Prostate gland (tissue), 2 donors: ENCODE measurements at regions not wholly inside any gene's neighbourhood (a gene's known extent, or its start where the extent isn't known, plus 50 kb on each side); places are given as distances from the start of the nearest gene placed in this dataset.

Source experiments
- DNase-seq: peaks from one replicate; pipeline ENCODE4 v3.0.0-alpha.2; 2019; ENCODE audit warnings: low spot score
- H3K27ac ChIP-seq, 2 donors: fragments of 200-600 bp; sonication (generic); 2 replicates each; pipeline ENCODE4 v1.5.1; 2017 to 2019
- H3K27me3 ChIP-seq: fragments of 200-600 bp; sonication (generic); replicated peaks from 2 replicates; pipeline ENCODE4 v1.5.1; 2019; ENCODE audit not compliant: insufficient read depth
- H3K36me3 ChIP-seq, 2 donors: fragments of 200-600 bp; sonication (generic); 1 replicate in 1 of 2; 2 replicates in 1 of 2; pipeline versions ENCODE4 v1.5.1 to v1.8.1; 2017 to 2019
- H3K4me1 ChIP-seq: fragments of 200-600 bp; sonication (generic); replicated peaks from 2 replicates; pipeline ENCODE4 v1.5.1; 2019
- H3K4me3 ChIP-seq, 2 donors: fragments of 200-600 bp; sonication (generic); 2 replicates each; pipeline ENCODE4 v1.5.1; 2017 to 2019
- H3K9me3 ChIP-seq: fragments of 200-600 bp; sonication (generic); 2 replicates; pipeline ENCODE4 v1.5.1; 2017
- CTCF ChIP-seq, 4 experiments: fragments of 200-600 bp in 2 of 4; fragments of 450-650 bp in 2 of 4; sonication (generic) in 2 of 4; IDR thresholded peaks; 1 replicate in 3 of 4; 2 replicates in 1 of 4; pipeline ENCODE4 v1.5.1; 2016 to 2019; ENCODE audit warnings: antibody characterized with exemption in 4 of 4, mild to moderate bottlenecking in 2 of 4, moderate library complexity in 2 of 4
- POLR2A ChIP-seq: fragments of 450-650 bp; IDR thresholded peaks from one replicate; pipeline ENCODE4 v1.6.1; 2016; ENCODE audit warnings: antibody characterized with exemption, mild to moderate bottlenecking
- POLR2AphosphoS5 ChIP-seq: sonication (generic); formaldehyde crosslinking; IDR thresholded peaks from one replicate; pipeline ENCODE4 v1.6.1; 2017; ENCODE audit warnings: antibody characterized with exemption
- WGBS: methylation state at CpG from one replicate; pipeline ENCODE4 v1.1.5; 2018; 5-methylcytosine and 5-hydroxymethylcytosine counted together
- intact Hi-C: fragments of 100-400 bp; cut with DNase I; formaldehyde crosslinking; loops from one replicate; pipeline ENCODE4 v1.14.2; 2022

GRCh38 chrX:38940547-38940946, 139.3 kb downstream of the MID1IP1 start:
- no peak for TF ChIP-seq POLR2A
- no peaks in the 10 kb centered on the region for H3K9me3 ChIP-seq
- DNase-seq = no peak
- no peaks in the 10 kb centered on the region for H3K27me3 ChIP-seq
- H3K36me3 ChIP-seq = no peaks in the 10 kb centered on the region
- H3K4me3 ChIP-seq = no peak overlapping the region
- H3K27ac ChIP-seq = no peak overlapping the region
- intact Hi-C loops = no loop called here
- 73% methylated on average over 3 of the region's 3 CpGs for WGBS
- no peaks in the 10 kb centered on the region for H3K4me1 ChIP-seq

GRCh38 chrX:38941675-38942074, 140.4 kb downstream of the MID1IP1 start:
- H3K36me3 ChIP-seq = no peaks in the 10 kb centered on the region
- H3K9me3 ChIP-seq = no peaks in the 10 kb centered on the region
- H3K27me3 ChIP-seq = no peaks in the 10 kb centered on the region
- no peak for DNase-seq
- H3K27ac ChIP-seq = no peak overlapping the region
- no peaks in the 10 kb centered on the region for H3K4me1 ChIP-seq
- H3K4me3 ChIP-seq = no peak overlapping the region
- intact Hi-C loops = no loop called here
- TF ChIP-seq CTCF (IDR thresholded peaks at IDR 0.05) (no peak), POLR2AphosphoS5 (no peak), POLR2A (no peak)
- WGBS = 93% methylated on average over 1 of the region's 1 CpG

- no peak for DNase-seq
- no peak overlapping the region for H3K4me3 ChIP-seq
- H3K36me3 ChIP-seq = no peaks in the 10 kb centered on the region
- no peak for TF ChIP-seq POLR2AphosphoS5
- intact Hi-C loops = no loop called here
- no peaks in the 10 kb centered on the region for H3K4me1 ChIP-seq
- no peaks in the 10 kb centered on the region for H3K27me3 ChIP-seq
- no peaks in the 10 kb centered on the region for H3K9me3 ChIP-seq
- WGBS = 100% methylated on average over 1 of the region's 1 CpG
- no peak overlapping the region for H3K27ac ChIP-seq
These were observed 141.9 kb downstream of the MID1IP1 start for GRCh38 chrX:38943120-38943519.

GRCh38 chrX:38948046-38948445, 146.8 kb downstream of the MID1IP1 start:
- Histone ChIP-seq H3K27me3 (no peaks in the 10 kb centered on the region), H3K9me3 (no peaks in the 10 kb centered on the region), H3K27ac (no peak overlapping the region), H3K4me3 (no peak overlapping the region), H3K36me3 (no peaks in the 10 kb centered on the region), H3K4me1 (no peaks in the 10 kb centered on the region)
- DNase-seq = no peak
- intact Hi-C loops = no loop called here
- no peak for TF ChIP-seq POLR2AphosphoS5
- TF ChIP-seq POLR2A = no peak
- TF ChIP-seq CTCF (IDR thresholded peaks at IDR 0.05) = no peak

GRCh38 chrX:38954520-38954919, 153.3 kb downstream of the MID1IP1 start:
- H3K36me3 ChIP-seq = no peaks in the 10 kb centered on the region

More at GRCh38 chrX:38954520-38954919, 153.3 kb downstream of the MID1IP1 start:
- H3K27ac ChIP-seq = no peak overlapping the region
- 93% methylated on average over 2 of the region's 2 CpGs for WGBS
- H3K9me3 ChIP-seq = no peaks in the 10 kb centered on the region
- no peaks in the 10 kb centered on the region for H3K4me1 ChIP-seq
- no peak overlapping the region for H3K4me3 ChIP-seq
- TF ChIP-seq POLR2AphosphoS5 = no peak
- no peak for TF ChIP-seq POLR2A
- no peak for TF ChIP-seq CTCF (IDR thresholded peaks at IDR 0.05)
- no peaks in the 10 kb centered on the region for H3K27me3 ChIP-seq
- intact Hi-C loops = no loop called here
- no peak for DNase-seq
